Panc1 (cell line): ENCODE measurements at regions not wholly inside any gene's neighbourhood (a gene's known extent, or its start where the extent isn't known, plus 50 kb on each side); places are given as distances from the start of the nearest gene placed in this dataset.
A peak's percentile ranks its signal among the peaks of the same experiment; 100 is the strongest.

Source experiments
- ATAC-seq: fragments of 200-7000 bp; cut with Tn5 transposase; 2 replicates; pipeline ENCODE4 v1.9.1; 2020; ENCODE audit warnings: mild to moderate bottlenecking, moderate library complexity
- BruUV-seq: library from RNA; stranded (reverse); fragments of 400-500 nt; replicated peaks from 2 replicates; lab custom pipeline; 2021; lab: Mats Ljungman, UMichigan
- CTCF ChIA-PET: fragments of 300-600 bp; sonication (Branson Sonifier 250); formaldehyde crosslinking; loops from one replicate; lab custom pipeline; 2022; ENCODE audit warnings: antibody characterized with exemption; lab: Charles Lee
- POLR2A ChIA-PET: fragments of 300-600 bp; sonication (Branson Sonifier 250); formaldehyde crosslinking; loops from one replicate; lab custom pipeline; 2022; ENCODE audit warnings: antibody characterized with exemption; lab: Charles Lee
- DNase-seq: peaks from one replicate; pipeline ENCODE4 v3.0.0-alpha.2; 2010; ENCODE audit warnings: low read depth, low spot score
- H3K27ac ChIP-seq: 2 replicates; pipeline ENCODE4 v1.5.1; 2011; ENCODE audit warnings: mild to moderate bottlenecking, low read length, inconsistent platforms
- H3K27me3 ChIP-seq: fragments of 200-500 bp; sonication (Bioruptor generic); 2 replicates; pipeline ENCODE4 v1.6.0; 2014; ENCODE audit warnings: low read length, inconsistent platforms; ENCODE audit not compliant: control insufficient read depth, insufficient read depth
- H3K36me3 ChIP-seq: fragments of 200-500 bp; sonication (Bioruptor generic); 2 replicates; pipeline ENCODE4 v1.5.1; 2014; ENCODE audit warnings: inconsistent platforms, mild to moderate bottlenecking, low read length, moderate library complexity; ENCODE audit not compliant: control insufficient read depth, insufficient read depth
- H3K4me1 ChIP-seq: 2 replicates; pipeline ENCODE4 v1.5.1; 2011; ENCODE audit warnings: inconsistent platforms, mild to moderate bottlenecking, low read length, moderate library complexity; ENCODE audit not compliant: control insufficient read depth, insufficient read depth
- H3K4me3 ChIP-seq, 2 experiments: 2 replicates each; pipeline ENCODE4 v1.5.1; 2011 to 2012; ENCODE audit warnings: low read depth in 2 of 2, low read length in 2 of 2, mild to moderate bottlenecking in 2 of 2, inconsistent platforms in 1 of 2, moderate library complexity in 1 of 2
- H3K9me3 ChIP-seq: fragments of 200-500 bp; sonication (Bioruptor generic); 2 replicates; pipeline ENCODE4 v1.5.1; 2014; ENCODE audit warnings: low read depth, mild to moderate bottlenecking, inconsistent platforms, low read length, moderate library complexity; ENCODE audit not compliant: control insufficient read depth, insufficient read depth
- CTCF ChIP-seq: fragments of 450-650 bp; IDR thresholded peaks from 2 replicates; pipeline ENCODE4 v1.5.1; 2017; ENCODE audit warnings: mild to moderate bottlenecking
- POLR2AphosphoS5 ChIP-seq: IDR thresholded peaks from 2 replicates; pipeline ENCODE4 v1.6.1; 2012; ENCODE audit warnings: mild to moderate bottlenecking, low read depth, low read length, moderate library complexity
- REST ChIP-seq, 2 experiments: IDR thresholded peaks; 2 replicates each; pipeline ENCODE4 v1.6.1; 2011 to 2012; ENCODE audit warnings: low read depth in 2 of 2, control low read depth in 1 of 2, low read length in 1 of 2, mild to moderate bottlenecking in 1 of 2, moderate library complexity in 1 of 2; ENCODE audit not compliant: insufficient read depth in 1 of 2
- SIN3A ChIP-seq: IDR thresholded peaks from 2 replicates; pipeline ENCODE4 v1.6.1; 2012; ENCODE audit warnings: low read depth, mild to moderate bottlenecking, low read length, moderate library complexity, borderline replicate concordance; ENCODE audit not compliant: insufficient read depth
- TCF7L2 ChIP-seq: IDR thresholded peaks from 2 replicates; pipeline ENCODE4 v1.6.1; 2011; ENCODE audit warnings: mild to moderate bottlenecking, low read depth, low read length, inconsistent platforms
- in situ Hi-C: cut with HindIII; loops from 2 replicates; pipeline ENCODE4 v1.10.0; 2016; ENCODE audit warnings: low sequenced_read_pairs, low pct_unique_long_range_greater_than_20kb
- intact Hi-C: fragments of 100-400 bp; cut with micrococcal nuclease; formaldehyde crosslinking; loops from one replicate; pipeline ENCODE4 v1.10.0; 2022; ENCODE audit not compliant: unreplicated experiment

GRCh38 chr9:81848472-81848871, 79.8 kb upstream of the SPATA31D4 start:
- ATAC-seq, result no peak
- no peak overlapping the region for H3K27ac ChIP-seq
- DNase-seq, result no peak
- no peaks in the 10 kb centered on the region for H3K4me1 ChIP-seq
- H3K4me3 ChIP-seq, result no peak overlapping the region
- BruUV-seq, result no TSS peak
- ChIA-PET POLR2A (no interaction called here), CTCF (no interaction called here)
- intact Hi-C loops (no loop called here), in situ Hi-C loops (no loop called here)
- TF ChIP-seq REST (IDR thresholded peaks at IDR 0.05; ENCODE audit: insufficient read depth in 1 of 2, low read depth in 2 of 2, low read length in 1 of 2) (no peak), CTCF (peak; percentile 22; the same call in 1 of the 2 replicates)
- H3K27me3 ChIP-seq, result no peaks in the 10 kb centered on the region
- no peaks in the 10 kb centered on the region for H3K9me3 ChIP-seq
- H3K36me3 ChIP-seq, result no peaks in the 10 kb centered on the region

- Histone ChIP-seq H3K4me3 (no peak overlapping the region), H3K27ac (no peak overlapping the region), H3K4me1 (no peaks in the 10 kb centered on the region), H3K36me3 (no peaks in the 10 kb centered on the region), H3K27me3 (no peaks in the 10 kb centered on the region), H3K9me3 (no peaks in the 10 kb centered on the region)
- POLR2A ChIA-PET, result no interaction called here
- CTCF ChIA-PET, result no interaction called here
- no TSS peak for BruUV-seq
- in situ Hi-C loops (no loop called here), intact Hi-C loops (no loop called here)
- ATAC-seq (no peak), DNase-seq (no peak)
- TF ChIP-seq CTCF (no peak), TCF7L2 (no peak), POLR2AphosphoS5 (no peak), SIN3A (no peak), REST (IDR thresholded peaks at IDR 0.05; ENCODE audit: insufficient read depth in 1 of 2, low read depth in 2 of 2, low read length in 1 of 2) (no peak)
These were observed 78.5 kb upstream of the SPATA31D4 start for GRCh38 chr9:81849631-81850259.
